PC-3 (cell line): ENCODE measurements at regions not wholly inside any gene's neighbourhood (a gene's known extent, or its start where the extent isn't known, plus 50 kb on each side); places are given as distances from the start of the nearest gene placed in this dataset.

Experiments
- ATAC-seq: fragments of 200-7000 bp; cut with Tn5 transposase; 2 replicates; pipeline ENCODE4 v1.9.1; 2020; ENCODE audit warnings: mild to moderate bottlenecking, moderate library complexity
- BruUV-seq: library from RNA; stranded (reverse); fragments of 400-500 nt; replicated peaks from 2 replicates; lab custom pipeline; 2021; lab: Mats Ljungman, UMichigan
- CTCF ChIA-PET: fragments of 300-600 bp; sonication (Branson Sonifier 250); formaldehyde crosslinking; loops from one replicate; lab custom pipeline; 2022; ENCODE audit warnings: antibody characterized with exemption; lab: Charles Lee
- POLR2A ChIA-PET: fragments of 300-600 bp; sonication (Branson Sonifier 250); formaldehyde crosslinking; loops from one replicate; lab custom pipeline; 2022; ENCODE audit warnings: antibody characterized with exemption; ENCODE audit not compliant: unreplicated experiment; lab: Charles Lee
- DNase-seq: peaks from one replicate; pipeline ENCODE4 v3.0.0-alpha.2; 2015
- H2AFZ ChIP-seq: fragments of 300-600 bp; sonication (generic); 2 replicates; pipeline ENCODE4 v1.6.0; 2016; ENCODE audit warnings: antibody characterized with exemption, low read length
- H3F3A ChIP-seq: fragments of 300-600 bp; sonication (generic); one replicate; pipeline ENCODE4 v1.6.0; 2017; ENCODE audit warnings: antibody characterized with exemption, low read length, control low read depth, mild to moderate bottlenecking; ENCODE audit not compliant: unreplicated experiment
- H3K27ac ChIP-seq: fragments of 300-600 bp; sonication (generic); 2 replicates; pipeline ENCODE4 v1.5.1; 2016; ENCODE audit warnings: mild to moderate bottlenecking, low read length
- H3K27me3 ChIP-seq: fragments of 300-600 bp; sonication (generic); 2 replicates; pipeline ENCODE4 v1.6.1; 2016; ENCODE audit warnings: low read length, mixed read lengths
- H3K36me3 ChIP-seq: fragments of 300-600 bp; sonication (generic); 2 replicates; pipeline ENCODE4 v1.6.1; 2016; ENCODE audit warnings: low read depth, mixed run types, low read length, mixed read lengths
- H3K4me1 ChIP-seq: fragments of 300-600 bp; sonication (generic); 2 replicates; pipeline ENCODE4 v1.5.1; 2016; ENCODE audit warnings: low read length; ENCODE audit not compliant: insufficient read depth
- H3K4me2 ChIP-seq: fragments of 300-600 bp; sonication (generic); 2 replicates; pipeline ENCODE4 v1.6.0; 2016; ENCODE audit warnings: low read length
- H3K4me3 ChIP-seq: fragments of 300-600 bp; sonication (generic); 2 replicates; pipeline ENCODE4 v1.5.1; 2016; ENCODE audit warnings: mild to moderate bottlenecking, low read length, mixed read lengths
- H3K79me2 ChIP-seq: fragments of 300-600 bp; sonication (generic); 2 replicates; pipeline ENCODE4 v1.6.1; 2017; ENCODE audit warnings: low read length, mixed read lengths
- H3K9ac ChIP-seq: fragments of 300-600 bp; sonication (generic); 2 replicates; pipeline ENCODE4 v1.6.0; 2016; ENCODE audit warnings: mild to moderate bottlenecking, low read length
- H3K9me2 ChIP-seq: fragments of 300-600 bp; sonication (generic); replicated peaks from 2 replicates; pipeline ENCODE4 v1.6.1; 2016; ENCODE audit warnings: mixed run types, low read length, mixed read lengths
- H3K9me3 ChIP-seq: fragments of 300-600 bp; sonication (generic); 2 replicates; pipeline ENCODE4 v1.6.1; 2016; ENCODE audit warnings: low read length, mixed read lengths
- H4K20me1 ChIP-seq: fragments of 300-600 bp; sonication (generic); 2 replicates; pipeline ENCODE4 v1.6.1; 2016; ENCODE audit warnings: low read length, mixed read lengths
- CTCF ChIP-seq: fragments of 300-600 bp; sonication (generic); conservative IDR thresholded peaks from 2 replicates; pipeline ENCODE4 v1.5.1; 2017; ENCODE audit warnings: antibody characterized with exemption, low read depth, mild to moderate bottlenecking, low read length
- EZH2 ChIP-seq: fragments of 300-600 bp; sonication (generic); IDR thresholded peaks from one replicate; pipeline ENCODE4 v1.6.1; 2017; ENCODE audit warnings: antibody characterized with exemption, mild to moderate bottlenecking, low read length; ENCODE audit not compliant: unreplicated experiment
- EZH2phosphoT487 ChIP-seq: fragments of 300-600 bp; sonication (generic); IDR thresholded peaks from 2 replicates; pipeline ENCODE4 v1.6.1; 2018; ENCODE audit warnings: mild to moderate bottlenecking, antibody characterized with exemption, low read length, borderline replicate concordance
- intact Hi-C: fragments of 100-400 bp; cut with micrococcal nuclease; formaldehyde crosslinking; loops from 2 replicates; pipeline ENCODE4 v1.9.0; 2023

DNA sequence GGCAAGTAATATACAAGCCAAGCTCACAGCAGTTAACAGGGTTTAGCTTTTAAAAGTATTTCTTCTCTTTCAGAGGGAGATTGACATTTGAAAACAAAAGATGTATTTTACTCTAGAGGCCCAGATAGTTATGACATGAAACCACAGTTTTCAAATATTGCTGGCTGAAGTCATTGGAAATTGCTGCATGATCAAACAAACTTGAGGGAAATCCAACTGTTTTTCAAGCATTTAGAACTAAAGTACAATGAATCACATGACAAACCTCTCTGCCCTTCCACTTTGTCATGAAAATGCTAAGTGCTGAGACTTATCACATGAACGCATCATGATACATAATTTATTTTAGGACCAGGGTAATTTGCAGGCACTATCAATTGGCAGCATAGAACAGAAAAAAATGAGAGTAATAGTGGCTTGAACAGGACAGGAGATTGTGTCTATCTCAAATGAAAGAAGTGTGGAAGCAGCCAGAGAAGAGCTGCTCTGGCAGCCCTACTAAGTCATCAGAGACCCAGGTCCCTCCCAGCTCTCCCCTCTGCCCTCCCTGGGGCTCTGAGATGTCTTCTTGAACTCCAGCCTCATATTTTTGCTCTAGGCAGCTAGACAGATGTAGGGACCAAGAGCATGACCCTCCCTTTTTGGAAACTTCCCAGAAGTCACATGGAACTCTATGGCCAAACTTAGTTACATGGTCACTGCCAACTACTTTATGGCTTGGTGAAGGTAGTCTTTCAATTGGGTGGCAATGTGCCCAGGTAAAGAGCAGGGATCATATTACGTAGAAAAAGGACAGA is 90.1 kb upstream of the PELI2 start:
- Histone ChIP-seq H3K79me2 (no peaks in the 10 kb centered on the region), H2AFZ (no peak overlapping the region), H3K9me2 (no peaks in the 10 kb centered on the region), H3K4me2 (no peak overlapping the region), H3K4me3 (no peak overlapping the region), H3K9me3 (no peaks in the 10 kb centered on the region), H3K9ac (no peak overlapping the region), H3F3A (no peaks in the 10 kb centered on the region), H3K27me3 (peaks cover 87% of the 10 kb centered on the region), H3K36me3 (no peaks in the 10 kb centered on the region), H4K20me1 (no peaks in the 10 kb centered on the region), H3K27ac (no peak overlapping the region), H3K4me1 (no peaks in the 10 kb centered on the region)
- no peak for TF ChIP-seq EZH2phosphoT487
- TF ChIP-seq EZH2 = no peak
- TF ChIP-seq CTCF = no peak
- intact Hi-C loops = no loop called here
- POLR2A ChIA-PET = interaction anchor here (0.6 kb wide), 1 partner anchor 321 kb away, joined by 3 read pairs; no protein-coding TSS in a partner anchor
- no peak for ATAC-seq
- no peak for DNase-seq
- no TSS peak for BruUV-seq
- CTCF ChIA-PET = interaction anchor here (0.5 kb wide), 1 partner anchor 54 kb away, joined by 3 read pairs; no protein-coding TSS in a partner anchor

- no peak for DNase-seq
- Histone ChIP-seq H3F3A (no peaks in the 10 kb centered on the region), H3K4me3 (no peak overlapping the region), H3K9me2 (no peaks in the 10 kb centered on the region), H3K36me3 (no peaks in the 10 kb centered on the region), H3K9ac (no peak overlapping the region), H3K79me2 (no peaks in the 10 kb centered on the region), H3K27ac (no peak overlapping the region), H3K4me2 (no peak overlapping the region), H3K9me3 (no peaks in the 10 kb centered on the region), H3K4me1 (no peaks in the 10 kb centered on the region), H3K27me3 (peaks cover 79% of the 10 kb centered on the region), H2AFZ (no peak overlapping the region), H4K20me1 (no peaks in the 10 kb centered on the region)
- TF ChIP-seq EZH2phosphoT487 (no peak), CTCF (no peak), EZH2 (no peak)
- no TSS peak for BruUV-seq
- ChIA-PET CTCF (no interaction called here), POLR2A (no interaction called here)
- intact Hi-C loops = no loop called here
- no peak for ATAC-seq
Observed at GRCh38 chr14:56036353-56036752, 81.9 kb upstream of the PELI2 start.

- POLR2A ChIA-PET = no interaction called here
- Histone ChIP-seq H2AFZ (no peak overlapping the region), H4K20me1 (no peaks in the 10 kb centered on the region), H3K79me2 (no peaks in the 10 kb centered on the region), H3K27ac (no peak overlapping the region), H3K9ac (no peak overlapping the region), H3K4me3 (no peak overlapping the region), H3K27me3 (peaks cover 84% of the 10 kb centered on the region), H3K4me1 (no peaks in the 10 kb centered on the region), H3F3A (no peaks in the 10 kb centered on the region), H3K9me2 (no peaks in the 10 kb centered on the region), H3K36me3 (no peaks in the 10 kb centered on the region), H3K9me3 (no peaks in the 10 kb centered on the region), H3K4me2 (no peak overlapping the region)
- DNase-seq (no peak), ATAC-seq (no peak)
- intact Hi-C loops = no loop called here
- TF ChIP-seq EZH2 (no peak), EZH2phosphoT487 (no peak), CTCF (no peak)
- CTCF ChIA-PET = no interaction called here
- BruUV-seq = no TSS peak
Observed at GRCh38 chr14:56040121-56040520, 78.1 kb upstream of the PELI2 start.
